Natural killer cell treated with Interleukin-12 subunit alpha and Interleukin-12 subunit beta and Interleukin-15 and Interleukin-18, amount 100 ng/mL, for 72 hours (primary cell): ENCODE measurements at regions not wholly inside any gene's neighbourhood (a gene's known extent, or its start where the extent isn't known, plus 50 kb on each side); places are given as distances from the start of the nearest gene placed in this dataset.

Source experiments
- ATAC-seq, 2 donors: fragments of 150-1000 bp; cut with Tn5 transposase in 1 of 2; sonication (Bioruptor Pico), chemical (Tn5 transposase) in 1 of 2; 2 replicates each; pipeline ENCODE4 v1.10.0; 2021
- DNase-seq: peaks from one replicate; pipeline ENCODE4 v3.0.0; 2022; ENCODE audit warnings: low spot score
- H3K27ac Mint-ChIP-seq, 2 donors: 1 replicate in 1 of 2; 2 replicates in 1 of 2; pipeline ENCODE4 v1.8.0; 2022; ENCODE audit warnings: mixed read lengths in 2 of 2, mild to moderate bottlenecking in 1 of 2, moderate library complexity in 1 of 2
- H3K27me3 Mint-ChIP-seq, 2 donors: 1 replicate in 1 of 2; 2 replicates in 1 of 2; pipeline ENCODE4 v1.8.0; 2022; ENCODE audit warnings: mixed read lengths in 2 of 2
- H3K36me3 Mint-ChIP-seq: one replicate; pipeline ENCODE4 v1.8.0; 2022; ENCODE audit warnings: mixed read lengths
- H3K4me1 Mint-ChIP-seq, 2 donors: 1 replicate in 1 of 2; 2 replicates in 1 of 2; pipeline ENCODE4 v1.8.0; 2022; ENCODE audit warnings: low read depth in 2 of 2, mixed read lengths in 2 of 2, mild to moderate bottlenecking in 1 of 2
- H3K4me3 Mint-ChIP-seq: one replicate; pipeline ENCODE4 v1.8.0; 2022; ENCODE audit warnings: mixed read lengths
- H3K9me3 Mint-ChIP-seq: 2 replicates; pipeline ENCODE4 v1.8.0; 2022; ENCODE audit warnings: mixed read lengths

GRCh38 chr7:7114575-7115291 lies 67.6 kb upstream of the C1GALT1 start:
- DNase-seq (no peak), ATAC-seq (no peak)
- no peaks in the 10 kb centered on the region for H3K9me3 Mint-ChIP-seq
- H3K27ac Mint-ChIP-seq: no peak overlapping the region
- H3K4me3 Mint-ChIP-seq: no peak overlapping the region
- H3K36me3 Mint-ChIP-seq: no peaks in the 10 kb centered on the region
- no peaks in the 10 kb centered on the region for H3K4me1 Mint-ChIP-seq
- H3K27me3 Mint-ChIP-seq: peaks cover 0 to 3% of the 10 kb centered on the region in 2 donors

- H3K4me3 Mint-ChIP-seq: no peak overlapping the region
- H3K4me1 Mint-ChIP-seq: no peaks in the 10 kb centered on the region
- ATAC-seq: no peak
These were observed 64.3 kb upstream of the C1GALT1 start for GRCh38 chr7:7117935-7118586.

GRCh38 chr7:7118822-7119221 lies 63.5 kb upstream of the C1GALT1 start:
- Mint-ChIP-seq H3K4me1 (no peaks in the 10 kb centered on the region), H3K9me3 (no peaks in the 10 kb centered on the region), H3K36me3 (no peaks in the 10 kb centered on the region), H3K27me3 (peaks cover 0 to 3% of the 10 kb centered on the region in 2 donors), H3K27ac (no peak overlapping the region), H3K4me3 (no peak overlapping the region)
- DNase-seq: no peak
- ATAC-seq: no peak

More at GRCh38 chr7:7117935-7118586, 64.3 kb upstream of the C1GALT1 start:
- DNase-seq: no peak
- no peaks in the 10 kb centered on the region for H3K9me3 Mint-ChIP-seq
- no peaks in the 10 kb centered on the region for H3K36me3 Mint-ChIP-seq
- no peak overlapping the region for H3K27ac Mint-ChIP-seq
- peaks cover 0 to 3% of the 10 kb centered on the region in 2 donors for H3K27me3 Mint-ChIP-seq

GRCh38 chr7:7119729-7120128 lies 62.6 kb upstream of the C1GALT1 start:
- Mint-ChIP-seq H3K36me3 (no peaks in the 10 kb centered on the region), H3K4me3 (no peak overlapping the region), H3K27ac (no peak overlapping the region), H3K9me3 (no peaks in the 10 kb centered on the region), H3K27me3 (peaks cover 0 to 4% of the 10 kb centered on the region in 2 donors), H3K4me1 (no peaks in the 10 kb centered on the region)
- DNase-seq: no peak
- no peak for ATAC-seq

- Mint-ChIP-seq H3K27ac (no peak overlapping the region), H3K36me3 (no peaks in the 10 kb centered on the region), H3K27me3 (peaks cover 0 to 3% of the 10 kb centered on the region in 2 donors), H3K9me3 (no peaks in the 10 kb centered on the region), H3K4me1 (no peaks in the 10 kb centered on the region), H3K4me3 (no peak overlapping the region)
- ATAC-seq (no peak), DNase-seq (no peak)
These were observed 60.3 kb upstream of the C1GALT1 start for GRCh38 chr7:7122033-7122478.

- no peaks in the 10 kb centered on the region for H3K4me1 Mint-ChIP-seq
- no peak overlapping the region for H3K4me3 Mint-ChIP-seq
- H3K27me3 Mint-ChIP-seq: peaks cover 0 to 3% of the 10 kb centered on the region in 2 donors
- H3K27ac Mint-ChIP-seq: no peak overlapping the region
- no peaks in the 10 kb centered on the region for H3K36me3 Mint-ChIP-seq
- DNase-seq: no peak
- H3K9me3 Mint-ChIP-seq: no peaks in the 10 kb centered on the region
- ATAC-seq: no peak
These were observed 59.6 kb upstream of the C1GALT1 start for GRCh38 chr7:7122701-7123281.

- no peak for DNase-seq
- Mint-ChIP-seq H3K27me3 (peaks cover 0 to 3% of the 10 kb centered on the region in 2 donors), H3K4me3 (no peak overlapping the region), H3K36me3 (no peaks in the 10 kb centered on the region), H3K4me1 (no peaks in the 10 kb centered on the region), H3K9me3 (no peaks in the 10 kb centered on the region), H3K27ac (no peak overlapping the region)
- ATAC-seq: no peak
These were observed 56.4 kb upstream of the C1GALT1 start for GRCh38 chr7:7125963-7126362.

- H3K4me3 Mint-ChIP-seq: no peak overlapping the region
- ATAC-seq (no peak), DNase-seq (no peak)
- H3K27me3 Mint-ChIP-seq: peaks cover 0 to 3% of the 10 kb centered on the region in 2 donors
- no peak overlapping the region for H3K27ac Mint-ChIP-seq
- H3K4me1 Mint-ChIP-seq: no peaks in the 10 kb centered on the region
- H3K36me3 Mint-ChIP-seq: no peaks in the 10 kb centered on the region
- H3K9me3 Mint-ChIP-seq: no peaks in the 10 kb centered on the region
These were observed 54.6 kb upstream of the C1GALT1 start for GRCh38 chr7:7127773-7128172.

- Mint-ChIP-seq H3K9me3 (no peaks in the 10 kb centered on the region), H3K4me3 (no peak overlapping the region), H3K4me1 (no peaks in the 10 kb centered on the region), H3K27ac (no peak overlapping the region), H3K36me3 (no peaks in the 10 kb centered on the region), H3K27me3 (peaks cover 0 to 1% of the 10 kb centered on the region in 2 donors)
- no peak for DNase-seq
- ATAC-seq: no peak
These were observed 53.0 kb upstream of the C1GALT1 start for GRCh38 chr7:7129381-7129780.

- H3K4me1 Mint-ChIP-seq: peaks cover 6% of the 10 kb centered on the region in 2 donors
- no peaks in the 10 kb centered on the region for H3K9me3 Mint-ChIP-seq
- no peak for DNase-seq
- no peak overlapping the region for H3K27ac Mint-ChIP-seq
- no peak overlapping the region for H3K4me3 Mint-ChIP-seq
- H3K36me3 Mint-ChIP-seq: no peaks in the 10 kb centered on the region
- no peak for ATAC-seq
- no peaks in the 10 kb centered on the region for H3K27me3 Mint-ChIP-seq
These were observed 51.1 kb upstream of the C1GALT1 start for GRCh38 chr7:7131273-7131672.
